ENCODE measurements at regions not wholly inside any gene's neighbourhood (a gene's known extent, or its start where the extent isn't known, plus 50 kb on each side); places are given as distances from the start of the nearest gene placed in this dataset.
"Not testable (repeated sequence)": the region's sequence is repeated elsewhere in the genome, so short reads cannot be mapped to it uniquely, and the experiment has no call there.

DNA sequence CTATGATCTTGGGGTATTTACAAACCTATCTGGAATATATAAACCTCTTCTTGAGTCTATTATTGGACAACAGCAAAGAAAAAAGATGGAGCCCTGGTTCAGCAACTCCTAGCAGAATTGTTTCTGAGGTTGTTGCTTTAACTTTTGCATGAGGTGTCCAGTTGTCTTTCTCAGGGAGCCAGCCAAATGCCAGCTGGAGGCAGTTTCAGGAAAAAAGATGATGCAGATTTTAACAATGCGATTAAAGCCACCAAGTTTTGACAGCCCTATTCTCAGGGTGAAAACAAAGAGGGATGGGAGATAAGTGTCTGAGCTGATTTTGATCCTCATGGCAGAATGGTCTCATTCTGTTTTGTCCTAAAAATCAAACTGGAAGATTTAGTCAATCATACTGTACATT, 181.6 kb upstream of the RASGRP1 start:
- no peak for DNase-seq

DNA sequence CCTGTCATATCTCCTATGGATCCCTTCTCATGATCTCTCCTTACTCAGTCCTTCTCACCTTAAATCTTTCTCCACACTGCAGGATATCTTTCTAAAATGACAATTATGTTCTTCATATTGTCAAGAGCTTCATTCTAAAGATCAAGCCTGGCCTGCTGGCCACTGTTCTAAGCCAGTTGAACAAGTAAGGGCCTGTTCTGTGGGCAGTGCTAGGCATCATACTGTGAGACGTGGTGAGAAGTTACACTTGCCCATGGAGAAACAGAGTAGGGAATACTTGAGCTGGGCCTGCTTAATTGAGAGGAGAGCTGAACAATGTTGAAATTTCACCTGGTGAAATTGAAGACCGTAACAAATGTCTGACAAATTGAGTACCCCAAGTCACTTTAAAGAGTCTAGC, 184.1 kb upstream of the RASGRP1 start:
- no peak for DNase-seq

- DNase-seq = no peak
Observed at GRCh38 chr15:38750786-38751185, 186.2 kb upstream of the RASGRP1 start.

GRCh38 chr15:38755718-38756117, 191.1 kb upstream of the RASGRP1 start:
- no peak for DNase-seq

DNA sequence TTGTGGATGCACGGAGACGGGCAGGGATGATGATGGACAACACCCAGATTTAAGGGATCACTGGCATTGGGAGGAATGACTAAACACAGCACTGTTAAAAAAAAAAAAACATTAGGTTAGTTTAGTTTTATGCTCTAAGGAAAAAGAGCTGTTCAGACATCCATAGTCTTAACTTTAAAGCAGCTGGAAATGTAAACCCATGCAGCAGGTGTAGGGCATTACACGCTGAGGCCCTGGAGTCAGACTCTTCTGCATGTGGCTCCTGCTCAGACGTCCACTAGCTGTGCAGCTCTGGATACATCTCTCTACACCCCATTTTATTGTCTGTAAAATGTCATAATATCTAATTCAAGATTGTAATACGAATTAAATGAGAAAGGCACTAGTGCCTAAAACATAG, 191.8 kb upstream of the RASGRP1 start:
- DNase-seq = no peak

DNA sequence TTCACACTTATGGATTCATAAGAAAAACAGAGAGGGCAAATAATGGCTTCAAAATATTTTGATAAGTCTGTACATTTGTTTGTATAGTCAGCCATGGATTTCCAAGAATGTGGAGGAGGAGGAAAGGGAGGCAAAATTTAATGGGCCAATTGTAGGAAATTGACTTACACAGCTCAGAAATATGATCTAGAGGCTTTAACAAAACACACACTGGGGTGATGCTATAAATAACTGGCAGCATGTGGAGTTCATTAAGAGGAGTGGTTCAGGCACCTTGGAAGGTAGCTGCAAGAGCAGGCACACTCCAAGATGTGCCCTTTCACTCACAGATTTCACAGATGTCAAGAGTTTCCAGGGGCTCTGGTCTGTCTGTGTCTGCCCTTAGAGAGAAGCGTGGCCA, 193.4 kb upstream of the RASGRP1 start:
- DNase-seq = no peak

GRCh38 chr15:38761681-38762080, 197.1 kb upstream of the RASGRP1 start:
- no peak for DNase-seq

DNA sequence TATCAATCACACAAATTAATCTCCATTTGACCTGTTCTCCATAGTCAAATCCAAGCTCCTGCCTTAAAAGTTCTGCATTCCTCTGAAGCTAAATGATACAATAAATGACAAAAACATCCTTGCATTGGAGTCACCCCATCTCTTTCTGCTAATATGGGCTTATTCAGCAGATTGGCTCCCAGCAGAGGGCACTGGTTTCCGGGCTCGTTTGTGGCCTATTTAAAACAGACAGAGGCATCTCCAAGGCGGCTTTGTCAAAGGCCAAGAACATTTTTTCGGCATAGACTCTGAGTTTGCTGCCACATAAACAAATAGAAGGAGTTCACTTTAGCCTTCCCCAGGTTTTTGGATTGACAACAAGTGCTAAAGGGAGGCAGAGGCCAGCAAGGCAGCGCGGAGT, 204.4 kb upstream of the RASGRP1 start:
- no peak for DNase-seq

GRCh38 chr15:38769492-38769891, 204.9 kb upstream of the RASGRP1 start:
- DNase-seq = no peak

DNA sequence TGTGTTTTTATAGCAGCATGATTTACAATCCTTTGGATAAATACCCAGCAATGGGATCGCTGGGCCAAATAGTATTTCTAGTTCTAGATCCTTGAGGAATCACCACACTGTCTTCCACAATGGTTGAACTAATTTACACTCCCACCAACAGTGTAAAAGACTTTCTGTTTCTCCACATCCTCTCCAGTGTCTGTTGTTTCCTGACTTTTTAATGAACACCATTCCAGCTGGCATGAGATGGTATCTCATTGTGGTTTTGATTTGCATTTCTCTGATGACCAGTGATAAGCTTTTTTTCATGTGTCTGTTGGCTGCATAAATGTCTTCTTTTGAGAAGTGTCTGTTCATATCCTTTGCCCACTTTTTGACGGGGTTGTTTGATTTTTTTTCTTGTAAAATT, 209.5 kb upstream of the RASGRP1 start:
- DNase-seq = not testable (repeated sequence)

DNA sequence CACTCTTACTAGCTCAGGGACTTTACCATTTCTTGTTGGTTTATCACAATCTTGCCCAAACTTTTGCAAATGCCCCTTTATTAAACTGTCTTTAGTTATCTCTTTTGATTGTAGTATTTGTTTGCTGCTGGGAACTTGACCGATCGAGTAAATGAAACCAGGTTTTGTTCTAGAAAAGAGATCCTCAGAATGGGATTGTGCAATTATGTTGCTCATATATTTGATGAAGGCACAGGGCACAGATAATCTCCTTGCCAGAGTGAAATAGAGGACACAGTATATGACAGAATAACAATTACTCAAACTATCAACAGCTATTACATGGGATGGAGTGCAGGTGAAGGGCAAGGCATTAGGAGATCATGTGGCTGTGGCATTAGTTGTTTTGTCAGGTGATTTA, 216.6 kb upstream of the RASGRP1 start:
- no peak for DNase-seq

DNA sequence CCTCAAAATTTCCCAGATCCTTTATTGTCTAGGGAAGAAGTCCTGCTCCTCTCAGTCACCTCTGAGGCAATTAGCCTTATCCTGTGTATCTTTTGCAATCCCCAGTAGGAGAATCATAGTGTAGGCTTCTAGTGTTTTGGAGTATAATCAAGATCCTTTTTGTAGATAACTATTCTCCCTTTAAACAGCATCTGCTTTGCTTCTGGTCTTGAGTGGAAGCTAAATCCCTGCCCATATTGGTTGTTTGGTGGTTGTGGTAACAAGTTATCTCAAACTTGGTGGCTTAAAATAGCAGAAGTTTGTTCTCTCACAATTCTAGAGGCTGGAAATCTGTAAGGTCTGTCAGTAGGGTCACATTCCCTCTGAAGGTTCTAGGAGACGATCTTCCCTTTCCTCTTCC, 217.5 kb upstream of the RASGRP1 start:
- peak; percentile 37 for DNase-seq

DNA sequence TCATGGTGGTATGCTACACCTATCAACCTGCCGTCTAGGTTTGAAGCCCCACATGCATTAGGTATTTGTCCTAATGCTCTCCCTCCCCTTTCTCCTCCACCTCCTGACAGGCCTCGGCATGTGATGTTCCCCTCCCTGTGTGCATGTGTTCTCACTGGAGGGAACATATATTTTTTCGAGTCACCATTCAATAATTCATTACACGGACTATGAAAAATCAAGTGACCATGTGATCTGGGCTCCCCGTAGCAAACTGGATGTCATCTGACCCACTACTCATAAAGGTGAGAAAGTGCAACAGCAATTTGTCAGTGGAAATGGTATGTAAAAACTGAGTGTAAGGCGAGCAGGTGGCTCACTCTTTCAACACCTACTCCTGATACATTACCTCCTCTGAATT, 224.3 kb upstream of the RASGRP1 start:
- DNase-seq = no peak

DNA sequence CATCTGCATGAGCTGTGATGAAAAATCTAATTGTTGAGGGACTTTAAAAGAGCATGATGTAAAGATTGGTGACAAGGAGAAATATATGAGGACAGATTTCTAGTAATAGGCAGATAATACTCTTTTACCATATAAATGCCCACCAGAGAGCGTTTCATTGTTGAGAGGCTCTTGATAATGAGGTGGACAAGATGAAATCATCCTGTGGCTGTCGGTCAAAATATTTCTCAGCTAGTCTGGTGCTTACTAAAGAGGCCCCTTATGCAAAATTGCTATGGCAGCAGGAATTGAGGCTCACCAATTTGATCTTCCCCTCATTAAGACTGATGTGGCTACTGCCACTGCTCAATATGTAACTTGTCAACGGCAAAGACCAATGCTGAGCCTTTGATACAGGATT, 225.0 kb upstream of the RASGRP1 start:
- no peak for DNase-seq

- no peak for DNase-seq
Observed at GRCh38 chr15:38793206-38793810, 228.7 kb upstream of the RASGRP1 start.

DNA sequence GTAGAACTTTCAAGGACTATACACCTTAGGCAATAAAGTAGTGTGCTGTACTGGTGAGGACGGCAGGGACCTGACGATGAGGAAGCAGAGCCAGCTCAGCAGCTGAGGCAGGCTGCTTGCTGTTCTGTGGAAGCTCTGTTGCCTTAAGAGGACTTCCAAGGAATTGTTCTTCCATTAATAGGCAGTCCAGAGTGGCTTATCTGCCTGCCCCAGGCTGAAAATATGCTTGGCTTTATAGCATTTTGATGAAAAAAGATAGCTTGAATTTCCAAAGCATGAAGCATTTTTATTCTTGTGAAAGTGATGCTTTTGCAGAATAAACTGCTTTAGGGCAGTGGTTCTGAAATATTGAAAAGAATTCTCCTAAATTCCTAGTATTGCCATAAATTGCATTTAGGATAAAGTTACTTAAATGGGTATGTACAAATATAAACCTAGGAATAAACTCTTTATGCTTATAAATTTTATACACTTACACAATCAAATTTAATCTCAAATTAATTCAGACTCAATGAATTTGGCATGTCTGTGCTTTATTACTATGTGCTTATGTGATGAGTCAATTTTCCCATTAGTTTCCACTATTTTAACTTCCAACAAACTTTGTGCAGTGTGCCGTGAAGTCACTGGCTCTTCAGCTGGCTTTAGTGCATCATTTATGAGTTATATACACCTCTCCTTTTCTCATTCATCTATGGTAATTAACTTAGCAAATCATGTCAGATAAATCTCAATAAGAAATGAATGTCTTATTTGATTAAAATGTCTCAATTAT, 231.0 kb upstream of the RASGRP1 start:
- no peak for DNase-seq

DNA sequence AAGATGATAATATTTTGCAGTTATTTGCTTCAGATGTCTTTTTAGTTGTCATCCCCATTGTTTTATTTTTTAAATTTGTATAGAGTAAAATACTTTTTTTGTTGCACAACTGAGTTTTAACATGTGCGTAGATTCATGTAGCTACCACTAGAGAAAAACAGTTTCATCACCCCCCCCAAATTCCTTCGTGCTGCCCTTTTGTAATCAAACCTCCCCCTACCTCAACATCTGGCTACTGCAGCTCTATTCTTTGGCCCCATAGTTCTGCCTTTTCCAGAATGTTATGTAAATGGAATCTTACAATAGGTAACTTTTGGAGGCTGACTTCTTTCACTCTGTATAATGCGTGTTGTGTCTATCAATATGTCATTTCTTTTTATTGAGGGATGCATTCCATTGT, 232.0 kb upstream of the RASGRP1 start:
- no peak for DNase-seq

DNA sequence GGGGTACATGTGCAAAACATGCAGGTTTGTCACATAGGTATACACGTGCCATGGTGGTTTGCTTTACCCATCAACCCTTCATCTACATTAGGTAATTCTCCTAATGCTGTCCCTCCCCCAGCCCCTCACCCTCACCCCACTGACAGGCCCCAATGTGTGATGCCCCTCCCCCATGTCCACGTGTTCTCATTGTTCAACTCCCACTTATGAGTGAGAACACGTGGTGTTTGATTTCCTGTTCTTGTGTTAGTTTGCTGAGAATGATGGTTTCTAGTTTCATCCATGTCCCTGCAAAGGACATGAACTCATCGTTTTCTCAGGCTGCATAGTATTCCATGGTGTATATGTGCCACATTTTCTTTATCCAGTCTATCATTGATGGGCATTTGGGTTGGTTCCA, 232.9 kb upstream of the RASGRP1 start:
- not testable (repeated sequence) for DNase-seq

GRCh38 chr15:38799202-38799601, 234.6 kb upstream of the RASGRP1 start:
- DNase-seq = not testable (repeated sequence)

DNA sequence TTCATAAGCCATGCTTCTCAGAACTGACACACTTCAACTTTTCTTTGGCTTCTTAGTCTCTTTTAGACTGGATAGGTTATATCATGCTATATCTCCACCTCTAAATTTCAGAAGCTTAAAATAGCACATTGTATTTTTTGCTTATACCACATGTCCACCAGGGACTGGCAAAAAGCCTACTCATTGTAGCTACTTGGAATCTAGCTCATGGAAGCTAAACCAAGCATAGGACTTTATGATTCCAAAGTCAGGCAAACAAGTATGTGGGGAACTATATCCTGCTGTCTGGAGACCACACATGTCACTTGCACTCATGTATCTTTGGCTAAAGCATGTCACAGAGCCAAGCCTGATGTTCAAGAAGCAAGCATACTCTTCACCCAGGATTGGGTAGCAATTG, 245.0 kb upstream of the RASGRP1 start:
- DNase-seq = no peak

DNA sequence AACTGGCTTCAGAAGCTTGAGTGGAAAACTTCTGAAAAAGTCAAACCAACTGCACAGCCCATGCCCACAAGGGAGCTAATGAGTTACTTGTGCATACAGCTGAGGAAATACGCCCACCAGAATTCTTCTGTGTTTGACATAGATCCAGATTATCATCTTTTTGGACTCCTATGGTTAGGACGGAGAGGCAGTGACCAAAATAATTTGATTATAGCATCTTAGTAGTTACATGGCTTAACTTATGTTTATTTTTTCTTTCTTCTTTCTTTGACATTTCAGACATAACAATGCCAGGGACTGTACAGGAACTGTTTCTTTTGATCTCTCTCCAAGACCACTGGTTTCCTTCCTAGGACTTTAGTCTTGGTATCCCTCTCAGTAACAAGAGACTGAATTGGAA, 246.1 kb upstream of the RASGRP1 start:
- DNase-seq = no peak

DNA sequence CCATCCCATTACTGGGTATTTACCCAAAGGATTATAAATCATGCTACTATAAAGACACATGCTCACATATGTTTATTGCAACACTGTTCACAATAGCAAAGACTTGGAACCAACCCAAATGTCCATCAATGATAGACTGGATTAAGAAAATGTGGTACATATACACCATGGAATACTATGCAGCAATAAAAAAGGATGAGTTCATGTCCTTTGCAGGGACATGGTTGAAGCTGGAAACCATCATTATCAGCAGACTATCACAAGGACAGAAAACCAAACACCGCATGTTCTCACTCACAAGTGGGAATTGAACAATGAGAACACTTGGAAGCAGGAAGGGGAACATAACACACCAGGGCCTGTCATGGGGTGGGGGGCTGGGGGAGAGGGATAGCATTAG, 249.6 kb upstream of the RASGRP1 start:
- not testable (repeated sequence) for DNase-seq

DNA sequence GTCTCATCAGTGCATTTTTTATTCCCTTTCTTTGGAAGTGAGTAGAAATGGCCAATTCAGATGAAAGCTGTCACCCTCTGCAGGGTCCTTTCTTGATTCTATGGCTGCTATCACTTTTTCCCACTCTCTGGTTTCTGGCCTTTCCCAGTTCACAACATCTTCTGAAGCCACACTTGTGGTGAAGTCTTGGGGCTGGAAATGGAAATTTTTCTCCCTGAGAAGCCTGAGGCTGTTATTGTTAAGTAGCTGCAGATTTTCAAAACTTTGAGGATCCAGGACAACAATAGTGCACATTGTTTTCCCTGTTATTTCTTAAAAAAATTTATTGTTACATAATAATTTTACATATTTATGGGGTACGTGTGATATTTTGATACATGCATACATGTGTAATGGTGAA, 250.3 kb upstream of the RASGRP1 start:
- DNase-seq = no peak

GRCh38 chr15:38817427-38818156, 253.0 kb upstream of the RASGRP1 start:
- no peak for DNase-seq
